22Rv1 (cell line): ENCODE measurements at regions not wholly inside any gene's neighbourhood (a gene's known extent, or its start where the extent isn't known, plus 50 kb on each side); places are given as distances from the start of the nearest gene placed in this dataset.

ENCODE experiments used
- ZFX ChIP-seq: fragments of 450-650 bp; IDR thresholded peaks from 2 replicates; pipeline ENCODE4 v1.6.1; 2017; ENCODE audit warnings: antibody characterized with exemption, borderline replicate concordance
- TF ChIP-seq, protein P1 (sequence below): fragments of 450-650 bp; IDR thresholded peaks from 2 replicates; pipeline ENCODE4 v1.5.1; 2017; ENCODE audit warnings: mild to moderate bottlenecking

DNA sequence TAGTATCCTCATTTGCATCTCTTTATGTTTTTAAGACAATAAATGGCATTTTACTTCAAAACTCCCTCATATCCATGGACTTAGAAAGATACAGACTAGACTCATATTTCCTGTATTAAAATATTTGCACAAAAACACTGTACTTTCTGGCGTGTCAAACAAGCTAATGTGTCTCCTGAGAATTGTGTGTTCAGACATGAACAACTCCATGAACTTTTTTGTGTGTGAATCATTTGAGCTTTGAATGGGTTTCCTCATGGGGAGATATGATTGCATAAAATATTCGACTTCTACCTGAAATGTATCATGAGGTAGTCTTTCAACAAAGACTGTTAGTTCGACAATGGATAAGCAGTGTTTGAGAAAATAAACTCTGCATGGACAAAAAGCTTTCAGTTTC lies 58.8 kb downstream of the TMEM30B start:
- TF ChIP-seq, protein P1, sequence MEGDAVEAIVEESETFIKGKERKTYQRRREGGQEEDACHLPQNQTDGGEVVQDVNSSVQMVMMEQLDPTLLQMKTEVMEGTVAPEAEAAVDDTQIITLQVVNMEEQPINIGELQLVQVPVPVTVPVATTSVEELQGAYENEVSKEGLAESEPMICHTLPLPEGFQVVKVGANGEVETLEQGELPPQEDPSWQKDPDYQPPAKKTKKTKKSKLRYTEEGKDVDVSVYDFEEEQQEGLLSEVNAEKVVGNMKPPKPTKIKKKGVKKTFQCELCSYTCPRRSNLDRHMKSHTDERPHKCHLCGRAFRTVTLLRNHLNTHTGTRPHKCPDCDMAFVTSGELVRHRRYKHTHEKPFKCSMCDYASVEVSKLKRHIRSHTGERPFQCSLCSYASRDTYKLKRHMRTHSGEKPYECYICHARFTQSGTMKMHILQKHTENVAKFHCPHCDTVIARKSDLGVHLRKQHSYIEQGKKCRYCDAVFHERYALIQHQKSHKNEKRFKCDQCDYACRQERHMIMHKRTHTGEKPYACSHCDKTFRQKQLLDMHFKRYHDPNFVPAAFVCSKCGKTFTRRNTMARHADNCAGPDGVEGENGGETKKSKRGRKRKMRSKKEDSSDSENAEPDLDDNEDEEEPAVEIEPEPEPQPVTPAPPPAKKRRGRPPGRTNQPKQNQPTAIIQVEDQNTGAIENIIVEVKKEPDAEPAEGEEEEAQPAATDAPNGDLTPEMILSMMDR, result no peak
- TF ChIP-seq ZFX, result no peak
